ENCODE measurements at regions not wholly inside any gene's neighbourhood (a gene's known extent, or its start where the extent isn't known, plus 50 kb on each side); places are given as distances from the start of the nearest gene placed in this dataset.
A peak's percentile ranks its signal among the peaks of the same experiment; 100 is the strongest.

DNA sequence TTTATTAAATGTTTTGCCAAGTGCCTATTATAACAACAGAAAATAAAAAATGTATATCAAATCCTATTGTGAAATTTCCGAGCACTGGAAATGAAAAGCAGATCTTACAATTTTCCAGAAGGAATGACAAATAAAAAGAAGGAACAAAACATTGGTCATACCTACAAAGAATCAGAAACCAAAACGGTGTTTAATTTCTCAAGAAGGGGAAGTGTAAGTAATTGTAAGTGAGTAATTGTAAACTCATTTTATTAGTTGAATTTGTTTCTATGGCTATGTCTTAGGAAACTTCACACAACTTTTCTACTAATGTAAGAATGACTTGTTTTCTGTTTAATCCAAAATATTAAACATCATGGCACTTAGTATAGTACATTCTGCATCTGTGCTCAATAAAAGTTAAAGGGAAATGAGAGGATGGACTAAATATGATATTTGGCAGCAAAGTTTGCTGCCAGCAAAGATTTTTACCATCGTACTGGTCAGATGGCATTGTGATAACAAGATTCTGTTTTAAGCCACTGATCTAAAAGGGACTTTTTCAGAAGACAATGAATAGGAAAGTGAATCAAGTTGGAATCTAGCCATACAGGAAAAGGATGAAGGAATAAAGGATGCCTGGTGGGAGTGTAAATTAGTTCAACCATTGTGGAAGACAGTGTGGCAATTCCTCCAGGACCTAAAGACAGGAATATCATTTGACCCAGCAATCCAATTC is 232.4 kb downstream of the NFKBIZ start:
- DNase-seq (ENCODE audit: low read depth): no peak
- no peak overlapping the region for H3K4me3 ChIP-seq (ENCODE audit: low read length)
- TF ChIP-seq, protein P1, sequence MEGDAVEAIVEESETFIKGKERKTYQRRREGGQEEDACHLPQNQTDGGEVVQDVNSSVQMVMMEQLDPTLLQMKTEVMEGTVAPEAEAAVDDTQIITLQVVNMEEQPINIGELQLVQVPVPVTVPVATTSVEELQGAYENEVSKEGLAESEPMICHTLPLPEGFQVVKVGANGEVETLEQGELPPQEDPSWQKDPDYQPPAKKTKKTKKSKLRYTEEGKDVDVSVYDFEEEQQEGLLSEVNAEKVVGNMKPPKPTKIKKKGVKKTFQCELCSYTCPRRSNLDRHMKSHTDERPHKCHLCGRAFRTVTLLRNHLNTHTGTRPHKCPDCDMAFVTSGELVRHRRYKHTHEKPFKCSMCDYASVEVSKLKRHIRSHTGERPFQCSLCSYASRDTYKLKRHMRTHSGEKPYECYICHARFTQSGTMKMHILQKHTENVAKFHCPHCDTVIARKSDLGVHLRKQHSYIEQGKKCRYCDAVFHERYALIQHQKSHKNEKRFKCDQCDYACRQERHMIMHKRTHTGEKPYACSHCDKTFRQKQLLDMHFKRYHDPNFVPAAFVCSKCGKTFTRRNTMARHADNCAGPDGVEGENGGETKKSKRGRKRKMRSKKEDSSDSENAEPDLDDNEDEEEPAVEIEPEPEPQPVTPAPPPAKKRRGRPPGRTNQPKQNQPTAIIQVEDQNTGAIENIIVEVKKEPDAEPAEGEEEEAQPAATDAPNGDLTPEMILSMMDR (conservative IDR thresholded peaks at IDR 0.05; ENCODE audit: low read length): no peak

DNA sequence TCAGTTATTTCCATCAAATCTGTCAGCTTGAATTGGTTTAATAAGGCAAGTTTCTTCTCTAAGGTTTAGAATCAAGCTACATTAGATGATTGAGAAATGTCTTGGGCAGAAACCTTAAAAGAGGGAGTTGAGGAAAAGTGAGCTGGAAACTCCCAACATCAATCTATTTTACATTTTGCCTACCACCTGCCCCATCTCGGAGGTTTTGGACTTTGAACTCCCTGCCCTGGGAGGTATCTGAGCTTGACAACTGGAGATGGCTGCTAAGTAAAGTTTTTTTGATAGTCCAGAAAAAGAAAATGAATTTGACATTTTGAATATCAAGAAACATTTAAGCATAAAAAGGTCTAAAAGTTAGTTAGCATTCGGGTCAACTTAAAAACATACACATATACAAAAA is 234.2 kb downstream of the NFKBIZ start:
- H3K4me3 ChIP-seq (ENCODE audit: low read length): no peak overlapping the region
- TF ChIP-seq, protein P1 (conservative IDR thresholded peaks at IDR 0.05; ENCODE audit: low read length): no peak
- no peak for DNase-seq (ENCODE audit: low read depth)

DNA sequence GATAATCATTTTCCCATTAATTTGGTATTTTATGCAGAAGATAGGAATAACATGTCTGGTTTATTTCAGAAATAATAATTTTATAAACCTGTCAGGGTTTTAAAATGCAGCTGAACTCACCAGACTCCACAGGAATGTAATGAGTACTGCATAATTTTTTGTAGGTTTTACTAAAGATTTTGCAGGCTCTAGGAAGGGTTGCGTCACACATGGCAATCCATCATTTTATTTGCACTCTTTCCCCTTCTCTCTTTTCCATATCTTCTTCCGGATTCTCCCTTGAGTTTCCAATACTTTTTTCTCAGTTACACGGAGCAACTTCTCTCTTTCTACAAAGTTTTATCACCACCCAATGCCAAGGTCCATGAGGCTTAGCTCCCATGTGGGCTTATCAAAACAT is 234.7 kb downstream of the NFKBIZ start:
- TF ChIP-seq, protein P1 (conservative IDR thresholded peaks at IDR 0.05; ENCODE audit: low read length): no peak
- peak; percentile 48 for DNase-seq (ENCODE audit: low read depth)
- no peak overlapping the region for H3K4me3 ChIP-seq (ENCODE audit: low read length)

DNA sequence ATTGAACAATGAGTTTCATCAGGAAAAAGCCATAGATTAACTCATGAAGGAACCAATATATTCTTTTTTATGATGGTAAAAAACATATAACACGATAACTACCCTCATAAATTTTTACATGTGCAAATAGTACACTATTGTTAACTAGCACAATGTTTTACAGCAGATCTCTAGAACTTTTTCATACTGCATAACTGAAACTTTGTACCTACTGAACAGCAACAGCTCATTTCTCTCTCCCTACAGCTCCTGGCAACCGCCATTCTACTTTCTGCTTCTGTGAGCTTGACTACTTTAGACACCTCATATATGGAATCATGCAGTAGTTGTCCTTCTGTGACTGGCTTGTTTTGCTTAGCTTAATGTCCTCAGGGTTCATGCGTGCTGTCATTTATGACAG is 235.4 kb downstream of the NFKBIZ start:
- TF ChIP-seq, protein P1 (conservative IDR thresholded peaks at IDR 0.05; ENCODE audit: low read length): no peak
- H3K4me3 ChIP-seq (ENCODE audit: low read length): no peak overlapping the region
- DNase-seq (ENCODE audit: low read depth): no peak

DNA sequence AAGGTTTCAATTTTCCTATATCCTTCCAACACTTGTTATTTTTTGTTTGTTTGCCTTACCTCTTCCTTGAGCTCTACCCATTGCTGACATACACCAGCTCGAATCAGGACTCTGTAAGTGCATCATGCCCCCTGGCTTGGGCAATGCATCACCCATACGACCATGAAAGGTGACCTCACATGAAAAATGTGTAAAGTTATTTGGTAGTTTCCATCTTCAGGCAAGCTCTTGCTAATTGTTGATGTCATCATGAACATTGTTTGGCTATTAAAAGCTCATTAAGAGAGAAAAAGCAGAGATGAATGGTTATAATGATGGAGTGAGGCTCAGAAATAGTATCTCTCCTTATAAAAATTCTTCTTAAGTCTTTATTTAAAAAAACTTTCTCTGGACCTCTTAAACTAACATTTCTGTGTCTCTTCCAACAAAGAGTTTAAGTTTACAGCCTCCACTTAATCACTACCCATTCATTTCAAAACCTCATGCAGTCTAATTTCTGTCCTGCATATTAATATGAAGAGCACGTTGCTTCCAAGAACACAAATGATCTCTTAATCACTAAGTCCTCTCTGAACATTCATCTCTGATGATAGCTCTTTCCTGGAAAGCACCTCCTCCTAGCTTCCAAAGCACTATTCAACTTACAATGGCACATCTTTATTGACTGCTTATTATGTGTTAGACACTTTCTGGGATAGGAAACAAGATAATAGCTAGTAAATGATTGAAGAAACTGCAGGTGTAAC is 236.3 kb downstream of the NFKBIZ start:
- H3K4me3 ChIP-seq (ENCODE audit: low read length): no peak overlapping the region
- no peak for DNase-seq (ENCODE audit: low read depth)
- TF ChIP-seq, protein P1 (conservative IDR thresholded peaks at IDR 0.05; ENCODE audit: low read length): no peak

DNA sequence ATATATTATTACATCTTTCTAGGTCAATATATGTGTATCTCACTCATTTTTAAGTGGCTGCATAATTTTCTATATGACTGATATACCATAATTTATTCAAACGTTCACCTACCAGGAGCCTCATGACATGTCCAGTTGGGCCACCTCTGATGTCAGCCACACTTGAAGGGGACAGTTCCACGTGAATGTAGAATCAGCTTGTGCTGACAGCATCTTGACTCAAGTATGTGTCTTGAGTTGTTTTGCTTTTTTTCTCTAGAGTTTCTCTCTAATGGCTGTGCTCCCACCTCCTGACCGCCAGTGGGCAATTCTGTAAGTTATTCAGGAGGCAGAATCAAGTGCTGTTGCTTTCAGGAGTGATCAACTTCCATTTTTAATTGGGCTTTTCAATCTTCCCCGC is 237.9 kb downstream of the NFKBIZ start:
- no peak overlapping the region for H3K4me3 ChIP-seq (ENCODE audit: low read length)
- TF ChIP-seq, protein P1 (conservative IDR thresholded peaks at IDR 0.05; ENCODE audit: low read length): no peak
- DNase-seq (ENCODE audit: low read depth): no peak

DNA sequence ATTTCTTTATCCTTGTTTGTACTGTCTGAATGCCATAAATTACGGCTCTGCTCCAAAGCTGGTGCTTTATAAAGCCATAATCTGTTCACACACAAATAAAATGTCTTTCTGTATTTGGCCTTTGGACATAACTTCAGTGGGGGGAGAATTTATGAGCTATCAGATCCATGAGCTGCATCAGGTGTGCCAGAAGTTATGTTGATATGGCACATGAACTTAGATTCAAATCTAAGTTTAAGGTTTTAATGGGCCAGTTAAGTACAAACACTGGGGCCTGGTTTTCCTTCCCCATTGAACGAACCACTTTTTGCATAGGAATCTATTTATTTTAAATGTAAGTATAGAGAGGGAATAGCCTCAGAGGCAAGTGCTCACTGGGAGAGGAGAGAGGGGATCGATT is 239.9 kb downstream of the NFKBIZ start:
- no peak overlapping the region for H3K4me3 ChIP-seq (ENCODE audit: low read length)
- no peak for DNase-seq (ENCODE audit: low read depth)
- TF ChIP-seq, protein P1 (conservative IDR thresholded peaks at IDR 0.05; ENCODE audit: low read length): no peak

Data from AG10803 (cell line).